GM19351 (cell line): ENCODE measurements at regions not wholly inside any gene's neighbourhood (a gene's known extent, or its start where the extent isn't known, plus 50 kb on each side); places are given as distances from the start of the nearest gene placed in this dataset.

Experiments
- ATAC-seq: cut with Tn5 transposase; IDR thresholded peaks from one replicate; pipeline ENCODE4 v1.9.1; 2021; ENCODE audit warnings: mild to moderate bottlenecking, moderate library complexity; ENCODE audit not compliant: unreplicated experiment

GRCh38 chr5:56493766-56494165 lies 260.6 kb upstream of the ANKRD55 start:
- ATAC-seq: no peak

GRCh38 chr5:56493308-56493707 lies 260.2 kb upstream of the ANKRD55 start:
- ATAC-seq: no peak

- no peak for ATAC-seq
These were observed 259.7 kb upstream of the ANKRD55 start for GRCh38 chr5:56492812-56493211.

GRCh38 chr5:56490971-56491468 lies 257.9 kb upstream of the ANKRD55 start:
- no peak for ATAC-seq

GRCh38 chr5:56489272-56489671 lies 256.1 kb upstream of the ANKRD55 start:
- ATAC-seq: no peak

- ATAC-seq: no peak
These were observed 254.5 kb upstream of the ANKRD55 start for GRCh38 chr5:56487528-56488115.

- no peak for ATAC-seq
These were observed 249.2 kb upstream of the ANKRD55 start for GRCh38 chr5:56482363-56482762.

GRCh38 chr5:56481428-56482357 lies 248.6 kb upstream of the ANKRD55 start:
- ATAC-seq: peak; percentile 41

GRCh38 chr5:56480705-56481427 lies 247.7 kb upstream of the ANKRD55 start:
- peak; percentile 9 for ATAC-seq

- ATAC-seq: peak; percentile 33
These were observed 247.1 kb upstream of the ANKRD55 start for GRCh38 chr5:56480078-56480704.

GRCh38 chr5:56479696-56480077 lies 246.6 kb upstream of the ANKRD55 start:
- peak; percentile 56 for ATAC-seq

GRCh38 chr5:56479126-56479525 lies 246.0 kb upstream of the ANKRD55 start:
- ATAC-seq: no peak

GRCh38 chr5:56478062-56478461 lies 244.9 kb upstream of the ANKRD55 start:
- no peak for ATAC-seq

- ATAC-seq: no peak
These were observed 243.3 kb upstream of the ANKRD55 start for GRCh38 chr5:56476487-56476856.

- ATAC-seq: no peak
These were observed 242.8 kb upstream of the ANKRD55 start for GRCh38 chr5:56475689-56476486.

GRCh38 chr5:56471707-56472106 lies 238.6 kb upstream of the ANKRD55 start:
- no peak for ATAC-seq

- no peak for ATAC-seq
These were observed 236.9 kb upstream of the ANKRD55 start for GRCh38 chr5:56470007-56470406.

GRCh38 chr5:56468277-56468676 lies 235.1 kb upstream of the ANKRD55 start:
- ATAC-seq: no peak

- ATAC-seq: no peak
These were observed 234.1 kb upstream of the ANKRD55 start for GRCh38 chr5:56467176-56467717.
